Ramos (cell line): ENCODE measurements at regions not wholly inside any gene's neighbourhood (a gene's known extent, or its start where the extent isn't known, plus 50 kb on each side); places are given as distances from the start of the nearest gene placed in this dataset.

Source experiments
- in situ Hi-C: fragments of 300-500 bp; cut with MboI; formaldehyde crosslinking; loops from one replicate; pipeline ENCODE4 v1.14.3; 2022; ENCODE audit warnings: low sequenced_read_pairs; ENCODE audit not compliant: unreplicated experiment

- in situ Hi-C loops = no loop called here
These were observed 54.0 kb upstream of the SNX9 start for GRCh38 chr6:157768863-157769551.

GRCh38 chr6:157769776-157770426 is 53.1 kb upstream of the SNX9 start:
- in situ Hi-C loops = no loop called here

GRCh38 chr6:157770946-157771345 is 52.1 kb upstream of the SNX9 start:
- in situ Hi-C loops = no loop called here

- in situ Hi-C loops = no loop called here
These were observed 50.2 kb upstream of the SNX9 start for GRCh38 chr6:157772820-157773219.
